HepG2 (cell line): ENCODE measurements at regions not wholly inside any gene's neighbourhood (a gene's known extent, or its start where the extent isn't known, plus 50 kb on each side); places are given as distances from the start of the nearest gene placed in this dataset.

Experiments
- RAD51 ChIP-seq: fragments of 450-650 bp; IDR thresholded peaks from 2 replicates; pipeline ENCODE4 v1.6.1; 2016; ENCODE audit warnings: borderline replicate concordance
- RXRB ChIP-seq: IDR thresholded peaks from 2 replicates; pipeline ENCODE4 v1.6.1; 2016; ENCODE audit warnings: borderline replicate concordance, missing genetic modification reagents, missing compliant biosample characterization
- SCMH1 ChIP-seq: sonication (generic); formaldehyde crosslinking; IDR thresholded peaks from 2 replicates; pipeline ENCODE4 v1.9.0; 2021; ENCODE audit warnings: missing genetic modification reagents, mild to moderate bottlenecking, borderline replicate concordance
- TAF1 ChIP-seq: sonication (generic); formaldehyde crosslinking; IDR thresholded peaks from 2 replicates; pipeline ENCODE4 v1.4.0; 2020; ENCODE audit warnings: missing genetic modification reagents
- TF ChIP-seq, protein P1 (sequence below): sonication (generic); formaldehyde crosslinking; IDR thresholded peaks from 2 replicates; pipeline ENCODE4 v1.8.0; 2022; ENCODE audit warnings: mild to moderate bottlenecking, missing genetic modification reagents, moderate library complexity

DNA sequence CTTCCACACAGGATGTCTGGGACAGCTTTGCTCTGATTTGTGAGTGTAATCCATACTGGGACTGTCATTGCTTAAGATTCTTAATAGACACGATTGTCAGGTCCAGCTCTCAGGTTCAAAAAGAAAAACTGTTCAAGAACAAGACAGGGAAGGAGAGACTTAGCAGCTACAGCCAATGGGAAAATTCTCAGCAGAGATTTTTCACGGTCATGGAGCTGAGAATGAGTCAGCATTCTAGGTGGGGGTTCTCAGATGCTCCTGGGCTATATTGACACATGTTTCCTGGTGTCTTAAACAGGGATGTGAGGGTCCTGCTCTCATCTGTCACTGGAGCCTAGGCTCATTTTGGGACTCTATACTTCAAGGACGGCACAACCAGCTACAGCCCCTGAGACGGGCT lies 318.3 kb downstream of the RRAGC start:
- no peak for TF ChIP-seq TAF1 (CRISPR knock-in tag)
- TF ChIP-seq, protein P1, sequence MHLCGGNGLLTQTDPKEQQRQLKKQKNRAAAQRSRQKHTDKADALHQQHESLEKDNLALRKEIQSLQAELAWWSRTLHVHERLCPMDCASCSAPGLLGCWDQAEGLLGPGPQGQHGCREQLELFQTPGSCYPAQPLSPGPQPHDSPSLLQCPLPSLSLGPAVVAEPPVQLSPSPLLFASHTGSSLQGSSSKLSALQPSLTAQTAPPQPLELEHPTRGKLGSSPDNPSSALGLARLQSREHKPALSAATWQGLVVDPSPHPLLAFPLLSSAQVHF (CRISPR knock-in tag): no peak
- no peak for TF ChIP-seq SCMH1
- TF ChIP-seq RAD51: no peak
- no peak for TF ChIP-seq RXRB (CRISPR knock-in tag)
